Muscle of arm (tissue), 1 donor: ENCODE measurements at regions not wholly inside any gene's neighbourhood (a gene's known extent, or its start where the extent isn't known, plus 50 kb on each side); places are given as distances from the start of the nearest gene placed in this dataset.

ENCODE experiments used
- DNase-seq: peaks from one replicate; pipeline ENCODE4 v3.0.0-alpha.2; 2013

DNA sequence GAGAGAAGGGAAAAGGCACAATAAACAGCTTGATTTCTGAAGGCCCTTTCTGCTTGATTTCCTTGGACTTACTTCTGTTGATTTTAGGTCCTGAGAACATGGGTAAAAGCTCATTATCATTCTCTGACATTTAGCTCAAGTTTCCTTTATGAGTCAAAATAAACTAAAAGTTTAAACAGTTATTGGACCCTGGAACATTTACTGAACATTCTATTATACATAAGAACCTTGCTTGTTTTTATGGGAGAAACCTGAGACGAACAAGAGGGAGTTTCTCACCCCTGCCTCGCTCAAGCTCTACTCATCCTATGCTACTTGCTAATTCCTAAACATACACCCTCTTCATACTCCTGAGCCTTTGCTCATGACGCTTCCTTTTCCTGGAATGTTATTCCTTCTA is 538.3 kb upstream of the PKN2 start:
- no peak for DNase-seq

DNA sequence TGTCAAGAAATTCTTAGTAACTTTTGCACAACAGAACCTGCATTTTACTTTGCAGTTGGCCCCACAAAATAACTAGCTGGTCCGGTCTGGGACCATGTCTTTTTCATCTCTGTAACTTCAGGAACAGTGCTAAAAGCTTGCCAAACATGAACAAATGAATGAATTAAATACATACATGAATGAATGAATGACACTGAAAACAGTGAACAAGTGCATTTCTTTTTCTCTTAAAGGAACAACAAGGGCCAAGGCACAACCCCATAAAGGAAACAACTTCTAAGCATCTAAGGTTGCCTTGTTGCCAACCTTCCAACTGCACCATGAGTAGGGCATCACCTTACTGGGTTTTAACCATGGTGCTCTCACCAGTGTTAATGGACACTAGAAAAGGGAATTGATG is 534.4 kb upstream of the PKN2 start:
- no peak for DNase-seq

DNA sequence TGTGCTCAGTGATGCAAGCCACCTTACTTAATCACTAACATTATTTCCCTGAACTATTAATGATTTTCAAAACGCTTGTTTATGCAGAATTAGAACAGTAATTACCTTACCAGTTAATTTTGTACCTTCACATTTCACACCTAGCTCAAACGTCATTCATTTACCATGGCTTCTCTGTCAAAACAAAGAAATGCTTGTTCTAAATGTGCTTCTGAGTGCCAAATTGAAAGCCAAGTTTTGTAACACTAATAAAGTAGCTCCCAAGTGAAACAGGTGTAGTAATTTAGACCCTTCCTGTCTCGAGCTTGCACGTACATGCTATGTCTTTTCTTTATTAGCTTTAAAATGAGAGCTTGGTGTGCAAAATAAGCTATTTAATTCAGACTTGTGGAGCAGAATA is 533.7 kb upstream of the PKN2 start:
- DNase-seq: no peak

DNA sequence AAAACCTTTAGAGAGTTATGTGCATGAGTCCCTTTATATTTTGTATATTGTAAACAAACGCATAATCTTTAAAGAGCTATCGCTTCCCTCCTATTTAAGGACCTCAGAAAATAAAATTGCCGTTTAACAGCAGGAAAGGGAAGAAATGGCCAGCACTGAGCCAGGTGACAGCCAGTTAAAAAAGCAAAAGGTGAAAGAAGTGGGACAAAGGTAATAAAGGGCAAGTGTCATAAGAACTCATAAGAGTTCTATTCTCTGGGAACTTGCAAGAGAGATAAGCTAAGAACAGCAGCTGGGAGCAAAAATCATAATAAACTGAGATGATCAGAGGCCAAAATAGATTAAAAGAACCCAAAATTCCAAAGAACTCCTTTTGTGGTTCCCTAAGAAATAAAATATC is 520.9 kb upstream of the PKN2 start:
- DNase-seq: no peak

DNA sequence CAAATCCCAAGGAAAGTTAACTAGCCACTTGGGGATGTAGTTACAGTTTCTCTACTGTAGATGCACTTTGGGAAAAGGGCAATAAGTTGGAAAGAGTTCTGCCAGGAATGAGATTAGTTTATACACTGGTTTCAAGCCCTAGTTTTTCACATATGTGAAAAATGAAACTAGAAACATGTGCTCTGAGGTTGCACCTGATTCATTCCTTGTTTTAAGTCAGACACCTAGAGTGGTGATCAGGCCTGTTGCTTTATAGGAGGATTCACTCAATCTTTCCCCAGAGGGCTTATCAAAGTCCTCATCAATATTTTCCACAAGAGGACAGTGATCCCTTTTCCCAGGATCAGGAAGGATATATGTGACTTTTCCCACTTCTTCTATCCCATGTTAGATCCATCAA is 515.9 kb upstream of the PKN2 start:
- no peak for DNase-seq

DNA sequence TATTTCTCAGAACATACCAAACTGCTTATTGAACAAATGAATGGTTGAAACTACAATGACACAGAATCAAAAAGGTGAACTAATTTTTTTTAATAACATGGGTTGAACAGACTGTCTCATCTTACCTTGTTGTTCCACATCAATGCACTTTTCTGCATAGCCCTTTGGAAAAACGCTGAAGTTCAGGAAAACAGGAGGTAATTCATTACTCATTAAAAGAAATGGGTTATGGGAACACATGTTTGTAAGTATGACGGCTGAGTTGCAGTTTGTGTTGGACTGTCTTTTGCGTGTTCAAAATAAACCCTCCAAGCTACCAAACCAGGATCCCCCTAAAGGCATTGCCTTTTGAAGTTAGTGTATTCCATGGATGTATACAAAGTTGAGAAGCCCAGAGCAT is 514.9 kb upstream of the PKN2 start:
- DNase-seq: no peak

DNA sequence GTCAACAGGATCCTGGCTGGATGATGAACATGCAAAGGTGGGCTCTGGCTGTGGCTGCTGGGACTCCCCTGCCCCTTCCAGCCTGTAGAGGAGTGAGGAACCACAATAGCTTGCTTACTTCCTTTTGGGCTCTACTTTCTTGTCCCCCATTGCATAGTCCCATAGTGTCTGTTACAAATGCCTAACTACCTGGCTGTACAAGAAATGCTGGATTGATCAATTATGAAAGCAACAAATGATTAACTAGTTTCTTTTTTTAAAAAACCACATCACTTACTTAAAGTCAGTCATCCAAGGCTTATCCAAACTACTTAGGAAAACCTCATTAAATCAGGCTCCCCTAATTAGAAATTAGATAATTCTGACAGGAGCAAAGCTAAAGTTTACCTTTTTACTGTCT is 514.1 kb upstream of the PKN2 start:
- no peak for DNase-seq

DNA sequence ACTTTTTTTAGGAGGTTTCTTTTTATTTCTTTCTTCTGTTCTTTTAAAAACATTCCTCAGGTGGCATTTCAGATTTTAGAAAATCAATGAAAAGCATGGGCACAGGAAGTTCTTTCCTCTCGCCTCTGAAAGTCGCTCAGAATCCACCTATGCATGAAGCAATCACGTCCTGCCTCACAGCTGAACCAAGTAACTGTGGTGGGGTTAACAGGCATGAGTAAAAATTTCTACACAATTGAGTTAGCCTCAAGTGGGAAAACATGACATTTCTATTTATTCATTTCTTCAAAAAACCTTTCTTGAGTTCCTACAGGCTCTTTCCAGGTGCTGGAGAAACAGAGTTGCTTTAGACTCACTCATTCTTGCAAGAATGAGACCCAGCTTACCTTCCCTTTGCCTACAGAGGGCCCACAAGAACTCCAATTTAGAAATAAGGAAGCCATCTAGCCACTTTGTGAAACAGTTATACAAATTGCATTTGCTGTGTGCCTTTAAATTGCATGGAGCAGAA is 508.9 kb upstream of the PKN2 start:
- no peak for DNase-seq

DNA sequence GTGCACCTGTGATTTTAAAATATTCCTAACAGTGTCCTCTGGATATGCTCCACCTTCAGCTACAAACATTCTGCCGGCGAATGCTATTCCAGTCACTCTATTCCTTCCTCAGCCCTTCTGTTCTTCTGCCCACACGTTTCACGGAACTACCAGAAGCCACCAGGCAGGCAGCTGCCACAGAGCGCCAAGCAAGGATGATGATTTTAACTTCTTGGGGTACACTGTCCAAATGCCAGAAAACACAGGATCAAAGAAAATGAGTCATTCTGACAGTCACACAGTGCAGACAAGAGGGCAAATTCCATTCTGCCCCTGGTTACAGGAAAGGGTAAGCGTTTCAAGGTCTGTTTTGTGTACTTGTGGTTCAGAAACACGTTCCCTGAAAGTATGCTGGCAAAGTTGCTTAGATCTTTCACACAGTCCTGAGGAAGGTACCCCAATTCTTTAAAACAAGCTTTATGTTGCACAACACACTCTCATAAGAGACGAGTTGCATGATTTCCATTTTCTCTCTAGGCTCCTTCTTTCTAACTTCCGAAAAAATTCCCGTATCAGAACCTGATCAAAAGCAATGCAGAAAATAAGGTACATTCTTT is 508.3 kb upstream of the PKN2 start:
- DNase-seq: no peak

DNA sequence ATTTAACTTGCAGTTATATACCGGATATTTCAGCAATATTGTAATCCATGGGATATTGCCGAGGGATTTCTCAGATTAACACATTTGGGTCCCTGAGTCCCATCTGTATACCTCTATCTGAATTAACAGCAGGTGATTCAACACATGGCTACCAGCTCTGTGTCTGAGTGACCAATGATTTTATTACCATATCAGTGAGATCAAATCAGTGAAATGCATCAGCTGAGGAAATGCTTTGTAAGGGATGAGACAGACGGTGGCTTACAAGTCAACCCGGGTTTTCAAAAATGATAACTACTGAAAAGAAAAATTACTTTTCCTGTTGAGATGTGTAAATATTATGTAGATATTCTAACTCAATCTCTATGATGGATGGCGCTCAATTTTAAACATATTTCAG is 504.1 kb upstream of the PKN2 start:
- no peak for DNase-seq

DNA sequence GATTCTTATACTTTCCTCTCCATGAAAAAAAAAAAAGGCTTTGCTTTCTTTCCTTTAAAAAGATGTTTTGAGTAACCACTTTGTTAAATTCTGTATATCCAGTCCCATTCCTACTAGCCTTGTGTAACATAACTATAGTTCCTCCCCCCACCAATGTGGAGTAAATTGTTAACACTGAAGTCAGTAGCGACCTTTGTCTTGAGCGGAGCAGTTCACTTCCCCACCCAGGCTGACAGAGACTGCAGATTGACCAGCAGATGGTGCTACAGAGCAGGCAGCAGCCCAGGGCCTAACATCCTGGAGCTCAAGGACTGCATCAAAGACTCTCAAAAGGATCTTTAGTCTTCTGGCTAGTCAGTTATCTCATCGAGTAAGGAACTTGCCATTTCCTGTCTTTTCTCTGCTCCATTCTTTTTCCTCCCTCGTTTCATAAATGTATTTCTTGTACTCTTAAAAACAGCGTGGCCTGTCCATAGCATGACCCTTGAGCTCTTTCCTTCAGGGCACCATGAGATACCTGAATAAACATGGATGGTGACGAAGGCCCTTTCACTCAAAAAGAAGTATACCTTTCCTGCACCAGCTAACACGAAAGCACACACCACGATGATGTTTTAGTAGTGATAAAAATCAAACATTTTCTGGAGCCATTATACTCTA is 503.5 kb upstream of the PKN2 start:
- peak; percentile 85 for DNase-seq

DNA sequence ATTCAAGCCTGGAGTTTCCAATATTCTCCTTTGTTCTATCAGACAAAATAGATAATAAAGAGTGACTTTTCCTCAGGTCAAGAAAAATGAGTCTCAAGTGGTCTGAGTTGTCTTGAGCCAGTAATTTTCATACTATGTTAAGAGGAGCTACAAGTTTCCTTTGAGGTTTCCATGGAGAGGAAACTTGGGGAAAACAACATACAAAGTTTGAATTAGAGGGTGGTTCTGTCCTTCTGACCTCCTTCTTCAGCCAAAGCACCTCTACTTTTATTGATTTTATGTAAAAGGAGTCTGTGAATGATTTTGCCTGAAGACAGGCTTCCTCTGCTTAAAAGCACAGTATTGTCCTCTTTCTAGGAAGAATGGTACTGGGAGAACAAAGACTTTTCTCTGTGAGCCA is 497.2 kb upstream of the PKN2 start:
- DNase-seq: no peak

DNA sequence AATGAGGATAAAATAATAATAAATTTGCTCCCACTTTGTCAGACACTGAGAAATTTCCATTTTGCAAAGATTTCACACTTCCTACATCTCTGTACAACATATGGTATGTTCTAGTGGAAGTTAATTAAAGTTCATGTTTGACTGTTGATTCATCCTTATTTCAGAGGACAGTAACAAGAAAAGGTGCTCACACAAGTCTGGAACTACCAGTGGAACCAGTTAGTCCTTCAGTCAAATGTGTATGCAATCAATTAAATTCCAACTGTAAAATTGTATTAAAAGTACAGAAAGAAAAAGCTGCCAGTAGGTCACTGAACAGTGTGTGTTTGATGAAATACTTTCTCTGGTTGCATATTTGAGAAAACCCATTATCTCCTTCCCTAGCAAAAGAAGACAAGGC is 496.0 kb upstream of the PKN2 start:
- no peak for DNase-seq

DNA sequence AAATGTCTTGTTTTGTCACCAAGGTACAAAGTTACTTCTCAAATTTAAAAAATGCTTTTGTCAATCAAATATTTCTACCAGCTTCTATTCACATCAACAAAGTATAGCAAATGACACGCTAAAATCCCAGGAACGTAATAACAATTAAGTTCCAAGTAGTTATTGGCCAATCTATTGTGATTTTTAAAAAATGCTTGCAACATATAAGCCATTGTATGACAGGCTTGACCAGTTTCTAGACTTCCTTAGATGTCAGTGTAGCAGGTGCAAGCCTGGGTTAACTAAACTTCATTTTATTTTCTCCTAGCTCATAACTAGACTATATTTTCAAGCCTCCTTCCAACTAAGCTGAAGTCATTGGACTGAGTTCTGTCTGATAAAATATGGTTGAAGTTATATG is 494.5 kb upstream of the PKN2 start:
- DNase-seq: no peak

DNA sequence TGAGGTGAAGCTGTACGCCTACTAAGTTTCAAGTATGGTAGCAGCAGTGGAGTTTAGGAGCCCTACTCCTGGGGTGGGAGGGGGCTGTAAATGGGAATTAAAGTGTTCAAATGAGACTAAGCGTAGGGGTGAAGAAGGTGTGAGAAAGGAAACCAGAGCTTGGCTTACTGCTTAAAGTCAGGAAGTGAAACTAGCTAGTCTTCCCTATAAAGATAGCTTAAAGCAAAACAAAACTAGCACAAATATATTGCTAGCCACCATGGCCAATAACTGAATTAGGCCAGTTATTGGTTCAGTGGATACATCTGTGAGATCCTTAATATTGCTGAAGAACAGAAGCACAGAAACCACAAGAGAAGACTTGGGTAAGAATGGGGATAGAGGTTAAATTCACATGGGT is 492.2 kb upstream of the PKN2 start:
- DNase-seq: no peak

DNA sequence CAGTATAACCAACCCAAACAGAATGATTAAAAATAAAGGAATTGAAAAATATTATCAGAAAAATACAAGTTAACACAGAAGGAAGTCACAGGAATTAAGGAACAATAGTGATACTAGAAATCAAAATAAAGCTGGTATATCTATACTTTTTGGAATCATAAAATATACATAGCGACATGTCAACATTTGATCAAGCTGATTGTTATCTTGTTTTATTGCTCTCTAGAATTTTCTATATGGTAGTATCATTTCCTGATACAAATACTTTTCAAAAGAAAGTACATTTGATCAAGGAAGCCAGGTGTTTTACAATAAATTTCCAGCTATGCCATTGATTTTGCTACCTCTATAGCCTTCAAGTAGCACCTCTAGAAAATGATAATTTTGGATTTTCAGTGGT is 489.5 kb upstream of the PKN2 start:
- DNase-seq: no peak

DNA sequence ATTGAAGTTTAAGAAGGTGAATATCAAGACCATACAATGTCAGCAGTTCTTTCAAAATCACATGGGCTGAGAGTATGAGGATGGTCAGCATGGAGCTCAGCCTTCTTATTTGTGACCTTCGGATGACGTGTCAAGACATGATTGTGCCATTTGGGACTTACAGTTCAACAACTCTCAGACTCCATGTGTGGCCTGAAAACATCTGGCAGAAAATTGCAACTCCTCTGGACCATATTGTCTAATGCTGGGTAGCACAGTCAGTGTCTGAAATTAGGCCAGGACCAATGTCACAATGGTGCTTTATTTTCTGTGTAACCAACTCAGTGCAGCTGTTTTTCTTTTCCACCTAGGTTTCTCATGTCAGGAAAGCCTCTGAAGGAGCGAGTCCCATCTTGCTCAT is 483.5 kb upstream of the PKN2 start:
- no peak for DNase-seq

DNA sequence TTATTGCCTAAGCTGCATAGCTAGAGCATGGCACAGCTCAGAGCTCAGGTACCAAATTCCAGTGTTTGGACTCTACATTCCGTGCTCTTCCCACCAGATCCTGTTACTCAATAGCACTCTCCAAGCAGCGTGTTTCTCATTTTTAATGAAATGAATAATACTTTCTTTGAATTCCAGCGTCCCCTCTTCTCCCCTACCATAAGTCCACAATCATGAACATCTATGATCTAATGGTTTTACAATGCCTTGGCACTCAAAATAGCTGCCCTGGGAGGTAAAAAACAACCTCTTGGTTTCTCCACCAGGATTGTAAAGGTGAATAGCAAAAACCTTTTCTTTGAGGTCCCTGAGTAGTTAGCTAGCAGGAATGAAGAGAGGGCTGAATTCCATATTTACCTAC is 480.0 kb upstream of the PKN2 start:
- DNase-seq: no peak

DNA sequence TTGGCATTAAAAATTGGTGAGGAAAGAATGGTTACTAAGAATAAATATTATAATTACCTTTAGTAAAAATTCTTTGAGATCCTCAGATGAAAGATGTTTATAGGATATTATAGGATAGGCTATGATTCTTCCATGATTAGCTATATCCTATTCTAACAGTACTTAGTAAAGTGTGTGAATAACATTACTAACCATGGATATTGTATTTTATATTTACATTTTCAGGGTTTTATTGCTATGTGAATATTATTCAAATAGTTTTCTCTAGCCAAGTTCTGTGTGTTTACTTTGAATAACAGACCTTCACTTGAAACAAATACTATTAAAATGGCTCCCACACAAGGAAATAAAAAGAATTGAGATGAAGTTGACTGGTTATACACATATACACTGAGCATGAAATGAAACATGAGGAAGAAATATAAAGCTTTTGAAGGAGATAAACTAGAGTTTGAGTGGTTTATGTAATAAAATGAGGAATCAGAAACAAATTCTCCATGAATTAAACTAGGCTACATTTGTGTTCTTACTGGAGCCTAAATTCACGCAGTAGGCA is 479.4 kb upstream of the PKN2 start:
- no peak for DNase-seq

DNA sequence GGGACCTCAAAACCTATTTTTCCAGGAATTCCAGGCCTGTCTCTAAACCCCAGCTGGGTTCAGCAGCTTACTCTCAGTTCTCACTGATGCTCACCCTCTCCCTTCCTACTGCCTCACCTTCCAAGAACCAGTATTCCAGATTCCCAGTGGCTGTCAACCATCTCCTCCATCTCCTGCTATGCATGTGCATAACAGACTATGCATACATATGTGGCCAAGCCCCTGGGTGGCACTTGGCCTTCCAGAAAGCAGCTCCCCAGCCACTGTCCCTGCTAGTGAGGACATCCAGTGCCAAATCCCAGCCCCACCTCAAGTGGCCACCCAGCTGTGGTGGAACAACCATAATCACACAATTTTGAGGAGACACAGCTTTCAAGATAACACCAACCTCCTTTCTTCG is 475.7 kb upstream of the PKN2 start:
- no peak for DNase-seq

DNA sequence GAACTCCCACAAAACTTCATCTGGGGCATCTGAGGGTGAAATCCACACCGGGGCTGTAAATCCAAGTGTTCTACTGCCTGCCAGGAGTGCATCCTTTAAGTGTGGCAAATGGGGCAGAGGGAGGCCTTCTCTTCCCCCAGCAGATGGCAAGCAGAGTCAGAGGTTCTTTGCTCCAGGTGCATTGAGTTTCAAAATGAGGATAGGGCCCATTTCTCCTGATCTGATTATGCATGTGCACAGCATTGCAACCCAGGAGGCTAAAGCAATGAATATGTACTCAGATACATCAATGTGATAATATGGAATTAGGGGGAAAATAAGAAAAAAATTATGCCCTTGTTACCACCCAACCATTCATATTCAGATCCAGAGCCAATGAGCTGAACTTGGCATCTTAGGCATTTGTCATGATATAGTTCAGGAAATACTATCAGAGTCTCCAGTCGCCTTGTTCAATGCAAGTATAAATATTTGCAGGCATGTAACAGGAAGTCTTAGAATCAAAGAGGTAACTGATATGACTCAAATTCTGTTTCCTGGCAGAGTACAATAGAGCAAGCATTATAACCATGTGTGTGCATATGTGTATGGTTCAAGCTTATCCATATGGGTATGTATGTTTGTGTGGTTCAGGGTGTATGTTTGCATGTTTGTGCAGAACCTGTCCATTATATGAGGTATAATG is 473.8 kb upstream of the PKN2 start:
- no peak for DNase-seq

DNA sequence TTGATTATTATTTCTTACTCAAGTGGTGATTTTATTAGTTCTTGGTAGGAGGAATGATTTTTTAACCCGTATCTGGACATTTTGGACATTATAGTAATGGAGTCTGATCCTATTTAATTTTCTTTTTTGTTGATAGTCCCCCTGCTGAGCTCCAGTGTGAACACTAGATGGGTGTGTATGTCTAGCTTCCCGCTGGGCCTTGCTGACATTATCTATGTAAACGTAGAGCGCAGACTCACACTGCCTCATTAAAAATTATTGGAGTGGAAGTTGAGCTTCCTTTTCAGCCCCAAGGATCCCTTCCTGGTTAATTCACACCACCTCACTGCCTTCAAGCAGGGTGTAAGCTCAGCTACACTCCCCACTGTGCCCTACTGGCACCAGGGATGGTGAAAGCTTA is 467.6 kb upstream of the PKN2 start:
- DNase-seq: no peak

DNA sequence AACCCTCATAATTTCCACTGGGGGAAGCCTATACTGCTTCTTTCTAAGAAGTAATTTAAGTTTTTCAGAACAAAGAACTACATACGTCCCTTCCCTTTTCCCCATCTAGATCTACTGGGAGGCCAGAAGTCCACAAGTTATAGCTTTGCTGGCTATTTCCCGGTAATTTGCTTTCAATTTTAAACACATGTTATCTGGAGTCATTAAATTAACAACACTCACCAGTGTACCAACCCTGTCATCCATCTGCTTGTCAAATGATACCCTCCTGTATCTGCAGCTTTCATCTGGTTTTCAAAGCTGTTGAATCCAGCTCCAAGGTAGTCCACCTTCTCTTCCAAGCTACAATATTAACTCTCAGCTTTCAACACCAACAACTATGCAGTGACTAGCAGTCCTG is 466.7 kb upstream of the PKN2 start:
- no peak for DNase-seq
